ENCODE measurements at regions not wholly inside any gene's neighbourhood (a gene's known extent, or its start where the extent isn't known, plus 50 kb on each side); places are given as distances from the start of the nearest gene placed in this dataset.

DNA sequence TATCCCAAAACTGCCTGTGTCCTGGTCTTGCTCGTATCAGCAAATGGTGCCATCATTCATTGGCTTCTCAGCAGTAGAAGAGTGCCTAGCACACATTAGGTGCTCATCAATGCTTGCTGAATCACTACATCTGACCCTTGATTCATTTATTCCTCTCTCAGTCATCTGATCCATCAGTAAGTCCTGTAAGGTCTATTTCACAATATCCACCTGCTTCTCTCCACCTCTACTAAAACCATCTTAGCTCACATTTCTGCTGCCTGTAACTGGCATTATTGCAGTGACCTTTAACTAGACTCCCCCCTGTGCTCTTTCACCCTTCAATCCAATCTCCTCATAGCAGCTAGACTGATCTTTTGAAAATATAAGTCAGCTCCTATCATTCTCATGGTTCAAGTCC, 387.6 kb upstream of the SPRED2 start:
- no peak for TF ChIP-seq EZH2phosphoT487 (IDR thresholded peaks at IDR 0.05; ENCODE audit: borderline replicate concordance, low read depth)
- TF ChIP-seq FOSL2 (IDR thresholded peaks at IDR 0.05; ENCODE audit: borderline replicate concordance, low read depth), result no peak
- TF ChIP-seq GABPA (IDR thresholded peaks at IDR 0.05; ENCODE audit: low read depth), result no peak
- no peak for TF ChIP-seq SIN3A (IDR thresholded peaks at IDR 0.05; ENCODE audit: borderline replicate concordance, low read depth, low read length)
- TF ChIP-seq, protein P1, sequence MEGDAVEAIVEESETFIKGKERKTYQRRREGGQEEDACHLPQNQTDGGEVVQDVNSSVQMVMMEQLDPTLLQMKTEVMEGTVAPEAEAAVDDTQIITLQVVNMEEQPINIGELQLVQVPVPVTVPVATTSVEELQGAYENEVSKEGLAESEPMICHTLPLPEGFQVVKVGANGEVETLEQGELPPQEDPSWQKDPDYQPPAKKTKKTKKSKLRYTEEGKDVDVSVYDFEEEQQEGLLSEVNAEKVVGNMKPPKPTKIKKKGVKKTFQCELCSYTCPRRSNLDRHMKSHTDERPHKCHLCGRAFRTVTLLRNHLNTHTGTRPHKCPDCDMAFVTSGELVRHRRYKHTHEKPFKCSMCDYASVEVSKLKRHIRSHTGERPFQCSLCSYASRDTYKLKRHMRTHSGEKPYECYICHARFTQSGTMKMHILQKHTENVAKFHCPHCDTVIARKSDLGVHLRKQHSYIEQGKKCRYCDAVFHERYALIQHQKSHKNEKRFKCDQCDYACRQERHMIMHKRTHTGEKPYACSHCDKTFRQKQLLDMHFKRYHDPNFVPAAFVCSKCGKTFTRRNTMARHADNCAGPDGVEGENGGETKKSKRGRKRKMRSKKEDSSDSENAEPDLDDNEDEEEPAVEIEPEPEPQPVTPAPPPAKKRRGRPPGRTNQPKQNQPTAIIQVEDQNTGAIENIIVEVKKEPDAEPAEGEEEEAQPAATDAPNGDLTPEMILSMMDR (IDR thresholded peaks at IDR 0.05), result no peak
- no peak for TF ChIP-seq RAD21 (IDR thresholded peaks at IDR 0.05; ENCODE audit: low read length)
- TF ChIP-seq, protein P2, sequence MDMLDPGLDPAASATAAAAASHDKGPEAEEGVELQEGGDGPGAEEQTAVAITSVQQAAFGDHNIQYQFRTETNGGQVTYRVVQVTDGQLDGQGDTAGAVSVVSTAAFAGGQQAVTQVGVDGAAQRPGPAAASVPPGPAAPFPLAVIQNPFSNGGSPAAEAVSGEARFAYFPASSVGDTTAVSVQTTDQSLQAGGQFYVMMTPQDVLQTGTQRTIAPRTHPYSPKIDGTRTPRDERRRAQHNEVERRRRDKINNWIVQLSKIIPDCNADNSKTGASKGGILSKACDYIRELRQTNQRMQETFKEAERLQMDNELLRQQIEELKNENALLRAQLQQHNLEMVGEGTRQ (IDR thresholded peaks at IDR 0.05; ENCODE audit: borderline replicate concordance, low read depth, low read length), result no peak
- no peak for TF ChIP-seq JUND (IDR thresholded peaks at IDR 0.05)
